Psoas muscle (tissue), 7 donors: ENCODE measurements at regions not wholly inside any gene's neighbourhood (a gene's known extent, or its start where the extent isn't known, plus 50 kb on each side); places are given as distances from the start of the nearest gene placed in this dataset.

Source experiments
- ATAC-seq, 4 donors: fragments of 200-7000 bp; cut with Tn5 transposase; one replicate each; pipeline ENCODE4 v1.9.1; 2020; ENCODE audit warnings: moderate library complexity in 3 of 4, mild to moderate bottlenecking in 2 of 4
- DNase-seq, 2 donors: peaks; one replicate each; pipeline ENCODE4 v3.0.0-alpha.2; 2020
- H3K27ac ChIP-seq: fragments of 200-600 bp; one replicate; pipeline ENCODE4 v1.8.0; 2022
- H3K27me3 ChIP-seq, 3 donors: fragments of 200-600 bp in 1 of 3; one replicate each; pipeline versions ENCODE4 v1.6.1 to v1.8.0; 2013 to 2022; ENCODE audit warnings: low read length in 2 of 3, mild to moderate bottlenecking in 2 of 3, moderate library complexity in 1 of 3; ENCODE audit not compliant: insufficient read depth in 3 of 3
- H3K36me3 ChIP-seq, 2 donors: fragments of 200-600 bp in 1 of 2; one replicate each; pipeline versions ENCODE4 v1.6.1 to v1.8.0; 2013 to 2022; ENCODE audit warnings: low read depth in 1 of 2, mild to moderate bottlenecking in 1 of 2, moderate library complexity in 1 of 2; ENCODE audit not compliant: insufficient read depth in 1 of 2
- H3K4me1 ChIP-seq: fragments of 200-600 bp; one replicate; pipeline ENCODE4 v1.8.0; 2022
- H3K4me3 ChIP-seq: fragments of 200-600 bp; one replicate; pipeline ENCODE4 v1.8.0; 2022; ENCODE audit warnings: mild to moderate bottlenecking
- H3K9me3 ChIP-seq: fragments of 200-600 bp; one replicate; pipeline ENCODE4 v1.8.0; 2022
- CTCF ChIP-seq: fragments of 200-600 bp; IDR thresholded peaks from one replicate; pipeline ENCODE4 v1.8.0; 2022; ENCODE audit warnings: antibody characterized with exemption
- WGBS, 3 donors: extraction: QIAGEN DNeasy Blood & Tissue Kit; methylation state at CpG; one replicate each; pipeline versions ENCODE4 v1.1.6 to v1.1.7; 2013; 5-methylcytosine and 5-hydroxymethylcytosine counted together
- intact Hi-C, 2 donors: fragments of 100-400 bp; cut with DNase I; formaldehyde crosslinking; loops; one replicate each; pipeline versions ENCODE4 v1.11.0 to v1.14.2; 2022
- donor health status: healthy with polysubstance abuse.
- donor health status: DM: no; HTN: no; CAD: no; lungs with moderate emphysema.
- donor health status: Bipolar disorder and iron deficiency.
- donor health status: healthy.
- donor health status: DM: yes; HTN: yes; CAD: no.
- donor health status: DM: no; HTN: no; CAD: no.
- donor health status: DM: yes; HTN: yes; CAD: no.

DNA sequence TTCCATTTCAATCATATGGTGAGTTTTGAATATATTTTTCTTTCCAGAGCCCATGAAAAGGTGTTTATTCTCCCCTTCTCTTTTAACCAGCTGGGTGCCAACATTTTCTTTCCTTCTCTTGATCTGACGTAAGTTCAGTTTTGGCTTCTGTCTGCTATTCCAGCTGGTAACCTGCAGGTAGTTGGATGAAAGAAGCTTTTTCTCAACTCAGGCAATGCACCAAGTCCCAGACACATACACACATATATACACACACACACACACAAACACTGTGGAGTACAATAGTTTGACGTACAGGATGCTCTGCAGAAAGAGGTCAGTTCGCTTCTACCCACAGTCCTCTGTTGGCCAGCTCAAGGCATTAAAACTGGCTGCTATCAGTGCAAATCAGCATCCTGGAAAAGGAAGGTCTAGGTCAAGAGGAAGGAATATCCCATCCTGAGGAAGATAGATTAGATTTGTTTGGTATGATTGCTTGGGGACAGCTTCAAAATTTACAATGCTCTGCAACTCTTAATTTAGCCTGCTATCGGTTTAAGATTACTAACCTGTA is 214.3 kb upstream of the SEMA6A start:
- no peak for TF ChIP-seq CTCF
- no peaks in the 10 kb centered on the region for H3K4me1 ChIP-seq
- H3K27me3 ChIP-seq, result no peaks in the 10 kb centered on the region
- no peak overlapping the region for H3K27ac ChIP-seq
- no peak overlapping the region for H3K4me3 ChIP-seq
- H3K36me3 ChIP-seq, result no peaks in the 10 kb centered on the region
- ATAC-seq (peak in 3 of 4 donors; percentile 49 to 67 (median 59)), DNase-seq (no peak)
- H3K9me3 ChIP-seq, result peaks cover 12% of the 10 kb centered on the region
- intact Hi-C loops, result no loop called here
- 48 to 61% (median 59%) methylated on average over 4 of the region's 4 CpGs for WGBS, 3 donors

DNA sequence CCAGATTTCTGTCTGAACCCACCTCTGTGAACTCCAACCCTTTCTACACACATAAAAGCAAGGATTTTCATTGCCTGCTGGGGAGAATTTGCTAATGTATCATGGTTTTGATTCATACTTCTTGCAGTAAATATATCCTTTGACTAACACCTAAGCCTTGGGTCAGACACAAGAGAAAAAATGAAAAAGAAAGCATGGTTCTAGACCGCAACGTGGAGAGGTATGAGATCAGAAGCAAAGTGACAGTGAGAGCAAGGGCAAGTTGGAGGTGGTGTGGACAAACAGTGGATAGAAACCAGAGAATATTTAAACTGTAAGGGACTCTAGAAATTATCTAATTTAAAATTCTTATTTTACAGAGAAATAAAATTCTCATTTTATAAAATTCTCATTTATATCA is 212.9 kb upstream of the SEMA6A start:
- DNase-seq (no peak), ATAC-seq (no peak)
- Histone ChIP-seq H3K27me3 (no peaks in the 10 kb centered on the region), H3K27ac (no peak overlapping the region), H3K4me1 (no peaks in the 10 kb centered on the region), H3K4me3 (no peak overlapping the region), H3K9me3 (peaks cover 12% of the 10 kb centered on the region), H3K36me3 (no peaks in the 10 kb centered on the region)
- intact Hi-C loops, result no loop called here
- WGBS, 3 donors, result 92 to 94% (median 92%) methylated on average over 2 of the region's 2 CpGs
- no peak for TF ChIP-seq CTCF

DNA sequence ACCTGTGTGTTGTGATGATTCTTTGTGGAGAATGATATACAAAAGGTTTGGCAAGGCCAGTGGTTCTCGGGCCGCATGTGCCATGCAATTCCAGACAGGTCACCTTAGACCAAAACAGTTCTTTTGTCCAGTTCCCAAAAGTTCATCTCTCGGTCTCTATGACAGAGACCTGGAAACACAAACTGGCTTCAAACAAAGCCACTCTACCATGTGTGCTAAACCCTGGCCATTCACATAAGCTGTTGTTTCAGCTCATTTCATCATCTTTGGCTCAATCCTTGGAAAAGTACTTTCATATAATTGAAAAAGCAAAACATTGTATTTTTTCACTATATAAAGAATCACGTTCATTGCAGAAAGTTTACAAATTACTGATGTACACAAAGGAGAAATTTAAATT is 210.5 kb upstream of the SEMA6A start:
- WGBS, 3 donors, result 22 to 55% (median 39%) methylated on average over 4 of the region's 4 CpGs
- Histone ChIP-seq H3K4me3 (no peak overlapping the region), H3K36me3 (no peaks in the 10 kb centered on the region), H3K27ac (no peak overlapping the region), H3K9me3 (peaks cover 9% of the 10 kb centered on the region), H3K4me1 (no peaks in the 10 kb centered on the region), H3K27me3 (no peaks in the 10 kb centered on the region)
- ATAC-seq (no peak), DNase-seq (no peak)
- no peak for TF ChIP-seq CTCF
- intact Hi-C loops, result no loop called here

- no peak for TF ChIP-seq CTCF
- ATAC-seq, result no peak
- H3K4me1 ChIP-seq, result no peaks in the 10 kb centered on the region
- intact Hi-C loops, result no loop called here
- DNase-seq, result no peak
- H3K27me3 ChIP-seq, result no peaks in the 10 kb centered on the region
- H3K4me3 ChIP-seq, result no peak overlapping the region
- H3K36me3 ChIP-seq, result no peaks in the 10 kb centered on the region
- WGBS, 3 donors, result 70 to 80% (median 76%) methylated on average over 6 of the region's 6 CpGs
- no peaks in the 10 kb centered on the region for H3K9me3 ChIP-seq
- no peak overlapping the region for H3K27ac ChIP-seq
Observed at GRCh38 chr5:116779846-116780245, 205.2 kb upstream of the SEMA6A start.

- intact Hi-C loops, result no loop called here
- no peak overlapping the region for H3K4me3 ChIP-seq
- no peak for TF ChIP-seq CTCF
- no peaks in the 10 kb centered on the region for H3K4me1 ChIP-seq
- 77 to 91% (median 87%) methylated on average over 2 of the region's 2 CpGs for WGBS, 3 donors
- ATAC-seq (no peak), DNase-seq (no peak)
- H3K27ac ChIP-seq, result no peak overlapping the region
- H3K27me3 ChIP-seq, result no peaks in the 10 kb centered on the region
- H3K9me3 ChIP-seq, result no peaks in the 10 kb centered on the region
- H3K36me3 ChIP-seq, result no peaks in the 10 kb centered on the region
Observed at GRCh38 chr5:116778651-116779280, 204.1 kb upstream of the SEMA6A start.
